ENCODE measurements at regions not wholly inside any gene's neighbourhood (a gene's known extent, or its start where the extent isn't known, plus 50 kb on each side); places are given as distances from the start of the nearest gene placed in this dataset.

- TF ChIP-seq, protein P1, sequence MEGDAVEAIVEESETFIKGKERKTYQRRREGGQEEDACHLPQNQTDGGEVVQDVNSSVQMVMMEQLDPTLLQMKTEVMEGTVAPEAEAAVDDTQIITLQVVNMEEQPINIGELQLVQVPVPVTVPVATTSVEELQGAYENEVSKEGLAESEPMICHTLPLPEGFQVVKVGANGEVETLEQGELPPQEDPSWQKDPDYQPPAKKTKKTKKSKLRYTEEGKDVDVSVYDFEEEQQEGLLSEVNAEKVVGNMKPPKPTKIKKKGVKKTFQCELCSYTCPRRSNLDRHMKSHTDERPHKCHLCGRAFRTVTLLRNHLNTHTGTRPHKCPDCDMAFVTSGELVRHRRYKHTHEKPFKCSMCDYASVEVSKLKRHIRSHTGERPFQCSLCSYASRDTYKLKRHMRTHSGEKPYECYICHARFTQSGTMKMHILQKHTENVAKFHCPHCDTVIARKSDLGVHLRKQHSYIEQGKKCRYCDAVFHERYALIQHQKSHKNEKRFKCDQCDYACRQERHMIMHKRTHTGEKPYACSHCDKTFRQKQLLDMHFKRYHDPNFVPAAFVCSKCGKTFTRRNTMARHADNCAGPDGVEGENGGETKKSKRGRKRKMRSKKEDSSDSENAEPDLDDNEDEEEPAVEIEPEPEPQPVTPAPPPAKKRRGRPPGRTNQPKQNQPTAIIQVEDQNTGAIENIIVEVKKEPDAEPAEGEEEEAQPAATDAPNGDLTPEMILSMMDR (IDR thresholded peaks at IDR 0.05): no peak
- TF ChIP-seq POLR2A (IDR thresholded peaks at IDR 0.05) (no peak), POLR2AphosphoS5 (IDR thresholded peaks at IDR 0.05) (no peak)
Observed at GRCh38 chr5:123879071-123879470, 367.1 kb downstream of the CSNK1G3 start.

All from stomach (tissue), 4 donors.